H1 (cell line): ENCODE measurements at regions not wholly inside any gene's neighbourhood (a gene's known extent, or its start where the extent isn't known, plus 50 kb on each side); places are given as distances from the start of the nearest gene placed in this dataset.

ENCODE experiments used
- BRCA1 ChIP-seq: IDR thresholded peaks from 2 replicates; pipeline ENCODE4 v1.6.1; 2012; ENCODE audit warnings: low read depth, low read length, improper control_type of control experiment
- GABPA ChIP-seq: IDR thresholded peaks from 2 replicates; pipeline ENCODE4 v1.6.1; 2011; ENCODE audit warnings: mild to moderate bottlenecking, low read length, moderate library complexity, borderline replicate concordance; ENCODE audit not compliant: insufficient read depth
- JUN ChIP-seq: IDR thresholded peaks from 2 replicates; pipeline ENCODE4 v1.6.1; 2011; ENCODE audit warnings: low read depth, mild to moderate bottlenecking, improper control_type of control experiment, low read length
- RAD21 ChIP-seq, 2 experiments: IDR thresholded peaks in 1 of 2; conservative IDR thresholded peaks in 1 of 2; 2 replicates each; pipeline ENCODE4 v1.6.1; 2011; ENCODE audit warnings: low read depth in 2 of 2, low read length in 2 of 2, improper control_type of control experiment in 1 of 2, inconsistent platforms in 1 of 2, mild to moderate bottlenecking in 1 of 2, moderate library complexity in 1 of 2
- RNF2 ChIP-seq: fragments of 200-900, 300-1000 bp; sonication (generic); IDR thresholded peaks from 2 replicates; pipeline ENCODE4 v1.7.1; 2016; ENCODE audit warnings: borderline replicate concordance, low read depth, mild to moderate bottlenecking, antibody characterized with exemption, low read length; ENCODE audit not compliant: poor library complexity, severe bottlenecking; ENCODE audit errors: missing control alignments
- SIN3A ChIP-seq, 2 experiments: IDR thresholded peaks in 1 of 2; conservative IDR thresholded peaks in 1 of 2; 2 replicates each; pipeline ENCODE4 v1.6.1; 2011 to 2012; ENCODE audit warnings: low read length in 2 of 2, improper control_type of control experiment in 1 of 2, low read depth in 1 of 2, mild to moderate bottlenecking in 1 of 2
- SRF ChIP-seq: IDR thresholded peaks from 2 replicates; pipeline ENCODE4 v1.6.1; 2011; ENCODE audit warnings: mild to moderate bottlenecking, low read depth, low read length, moderate library complexity
- TBP ChIP-seq: IDR thresholded peaks from 2 replicates; pipeline ENCODE4 v1.6.1; 2011; ENCODE audit warnings: low read depth, low read length, improper control_type of control experiment
- TF ChIP-seq, protein P1 (sequence below), 3 experiments: IDR thresholded peaks; 1 replicate in 2 of 3; 2 replicates in 1 of 3; pipeline versions ENCODE4 v1.5.1 to v1.6.1; 2011; ENCODE audit warnings: low read length in 3 of 3, mild to moderate bottlenecking in 3 of 3, inconsistent platforms in 2 of 3, low read depth in 1 of 3, moderate library complexity in 1 of 3; ENCODE audit not compliant: insufficient read depth in 1 of 3; ENCODE audit errors: control extremely low read depth in 1 of 3
- TF ChIP-seq, protein P2 (sequence below): IDR thresholded peaks from 2 replicates; pipeline ENCODE4 v1.6.1; 2012; ENCODE audit warnings: low read length, inconsistent platforms
- TF ChIP-seq, protein P3 (sequence below): IDR thresholded peaks from 2 replicates; pipeline ENCODE4 v1.6.1; 2012; ENCODE audit warnings: inconsistent platforms

DNA sequence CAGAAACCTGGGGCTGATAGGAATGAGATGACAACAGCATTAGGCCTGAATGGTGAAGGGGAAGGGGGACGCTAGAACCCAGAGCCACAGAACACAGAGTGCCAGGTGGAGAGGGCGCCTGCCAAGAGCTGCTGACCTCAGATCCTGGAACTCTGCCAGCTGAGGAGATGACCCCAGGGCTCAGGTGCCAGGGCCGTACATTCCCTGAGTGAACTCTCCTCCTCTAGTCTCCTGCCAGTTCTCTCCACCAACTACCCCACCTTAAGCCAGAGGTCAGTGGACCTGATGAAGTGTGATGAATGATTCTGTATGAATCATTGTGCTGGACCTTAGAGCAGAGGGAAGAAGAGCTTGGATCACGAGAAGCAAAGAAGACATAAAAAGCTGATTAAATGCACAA lies 1582.2 kb upstream of the ACVR2A start:
- TF ChIP-seq RNF2 (no peak), BRCA1 (no peak), TBP (no peak), JUN (no peak), RAD21 (IDR thresholded peaks at IDR 0.05 in 1 of 2, conservative IDR thresholded peaks at IDR 0.05 in 1 of 2; ENCODE audit: low read depth in 2 of 2, low read length in 2 of 2) (no peak), GABPA (no peak), SRF (no peak), SIN3A (conservative IDR thresholded peaks at IDR 0.05 in 1 of 2, IDR thresholded peaks at IDR 0.05 in 1 of 2; ENCODE audit: low read depth in 1 of 2, low read length in 2 of 2) (no peak)
- TF ChIP-seq, protein P1, sequence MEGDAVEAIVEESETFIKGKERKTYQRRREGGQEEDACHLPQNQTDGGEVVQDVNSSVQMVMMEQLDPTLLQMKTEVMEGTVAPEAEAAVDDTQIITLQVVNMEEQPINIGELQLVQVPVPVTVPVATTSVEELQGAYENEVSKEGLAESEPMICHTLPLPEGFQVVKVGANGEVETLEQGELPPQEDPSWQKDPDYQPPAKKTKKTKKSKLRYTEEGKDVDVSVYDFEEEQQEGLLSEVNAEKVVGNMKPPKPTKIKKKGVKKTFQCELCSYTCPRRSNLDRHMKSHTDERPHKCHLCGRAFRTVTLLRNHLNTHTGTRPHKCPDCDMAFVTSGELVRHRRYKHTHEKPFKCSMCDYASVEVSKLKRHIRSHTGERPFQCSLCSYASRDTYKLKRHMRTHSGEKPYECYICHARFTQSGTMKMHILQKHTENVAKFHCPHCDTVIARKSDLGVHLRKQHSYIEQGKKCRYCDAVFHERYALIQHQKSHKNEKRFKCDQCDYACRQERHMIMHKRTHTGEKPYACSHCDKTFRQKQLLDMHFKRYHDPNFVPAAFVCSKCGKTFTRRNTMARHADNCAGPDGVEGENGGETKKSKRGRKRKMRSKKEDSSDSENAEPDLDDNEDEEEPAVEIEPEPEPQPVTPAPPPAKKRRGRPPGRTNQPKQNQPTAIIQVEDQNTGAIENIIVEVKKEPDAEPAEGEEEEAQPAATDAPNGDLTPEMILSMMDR (IDR thresholded peaks at IDR 0.05; ENCODE audit: control extremely low read depth in 1 of 3, insufficient read depth in 1 of 3, low read depth in 1 of 3, low read length in 3 of 3) = no peak
- TF ChIP-seq, protein P2, sequence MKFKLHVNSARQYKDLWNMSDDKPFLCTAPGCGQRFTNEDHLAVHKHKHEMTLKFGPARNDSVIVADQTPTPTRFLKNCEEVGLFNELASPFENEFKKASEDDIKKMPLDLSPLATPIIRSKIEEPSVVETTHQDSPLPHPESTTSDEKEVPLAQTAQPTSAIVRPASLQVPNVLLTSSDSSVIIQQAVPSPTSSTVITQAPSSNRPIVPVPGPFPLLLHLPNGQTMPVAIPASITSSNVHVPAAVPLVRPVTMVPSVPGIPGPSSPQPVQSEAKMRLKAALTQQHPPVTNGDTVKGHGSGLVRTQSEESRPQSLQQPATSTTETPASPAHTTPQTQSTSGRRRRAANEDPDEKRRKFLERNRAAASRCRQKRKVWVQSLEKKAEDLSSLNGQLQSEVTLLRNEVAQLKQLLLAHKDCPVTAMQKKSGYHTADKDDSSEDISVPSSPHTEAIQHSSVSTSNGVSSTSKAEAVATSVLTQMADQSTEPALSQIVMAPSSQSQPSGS = no peak
- TF ChIP-seq, protein P3, sequence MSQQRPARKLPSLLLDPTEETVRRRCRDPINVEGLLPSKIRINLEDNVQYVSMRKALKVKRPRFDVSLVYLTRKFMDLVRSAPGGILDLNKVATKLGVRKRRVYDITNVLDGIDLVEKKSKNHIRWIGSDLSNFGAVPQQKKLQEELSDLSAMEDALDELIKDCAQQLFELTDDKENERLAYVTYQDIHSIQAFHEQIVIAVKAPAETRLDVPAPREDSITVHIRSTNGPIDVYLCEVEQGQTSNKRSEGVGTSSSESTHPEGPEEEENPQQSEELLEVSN = no peak
